Stimulated activated CD4-positive, alpha-beta T cell treated with anti-CD3 and anti-CD28 coated beads, Interleukin-15, amount 100 ng/mL, for 24 hours (primary cell): ENCODE measurements at regions not wholly inside any gene's neighbourhood (a gene's known extent, or its start where the extent isn't known, plus 50 kb on each side); places are given as distances from the start of the nearest gene placed in this dataset.

Experiments
- DNase-seq: peaks from one replicate; pipeline ENCODE4 v3.0.0-alpha.2; 2020

- no peak for DNase-seq
Measured at GRCh38 chr11:106413222-106413621, 335.8 kb downstream of the AASDHPPT start.

GRCh38 chr11:106415510-106415909 is 338.0 kb downstream of the AASDHPPT start:
- DNase-seq: no peak

GRCh38 chr11:106418791-106419190 is 341.3 kb downstream of the AASDHPPT start:
- DNase-seq: no peak

GRCh38 chr11:106420048-106420665 is 342.7 kb downstream of the AASDHPPT start:
- DNase-seq: no peak

- DNase-seq: no peak
Measured at GRCh38 chr11:106420686-106421085, 343.2 kb downstream of the AASDHPPT start.

- no peak for DNase-seq
Measured at GRCh38 chr11:106421676-106422292, 344.3 kb downstream of the AASDHPPT start.

- DNase-seq: no peak
Measured at GRCh38 chr11:106422583-106422982, 345.1 kb downstream of the AASDHPPT start.

- DNase-seq: no peak
Measured at GRCh38 chr11:106424111-106424510, 346.6 kb downstream of the AASDHPPT start.

- DNase-seq: no peak
Measured at GRCh38 chr11:106425819-106426218, 348.4 kb downstream of the AASDHPPT start.

GRCh38 chr11:106426696-106427095 is 349.2 kb downstream of the AASDHPPT start:
- no peak for DNase-seq

GRCh38 chr11:106427736-106428135 is 350.3 kb downstream of the AASDHPPT start:
- no peak for DNase-seq

GRCh38 chr11:106442032-106442431 is 364.6 kb downstream of the AASDHPPT start:
- no peak for DNase-seq

GRCh38 chr11:106446302-106446701 is 368.8 kb downstream of the AASDHPPT start:
- DNase-seq: no peak

- no peak for DNase-seq
Measured at GRCh38 chr11:106446955-106447354, 369.5 kb downstream of the AASDHPPT start.

- no peak for DNase-seq
Measured at GRCh38 chr11:106447631-106448191, 370.2 kb downstream of the AASDHPPT start.

GRCh38 chr11:106449763-106450162 is 372.3 kb downstream of the AASDHPPT start:
- DNase-seq: no peak

GRCh38 chr11:106451228-106451922 is 373.9 kb downstream of the AASDHPPT start:
- DNase-seq: no peak

- no peak for DNase-seq
Measured at GRCh38 chr11:106456647-106457046, 379.2 kb downstream of the AASDHPPT start.

GRCh38 chr11:106457727-106458126 is 380.3 kb downstream of the AASDHPPT start:
- no peak for DNase-seq

GRCh38 chr11:106459135-106459534 is 381.7 kb downstream of the AASDHPPT start:
- no peak for DNase-seq

- DNase-seq: no peak
Measured at GRCh38 chr11:106461148-106461691, 383.8 kb downstream of the AASDHPPT start.

GRCh38 chr11:106461839-106462545 is 384.5 kb downstream of the AASDHPPT start:
- DNase-seq: no peak

GRCh38 chr11:106463154-106463553 is 385.7 kb downstream of the AASDHPPT start:
- DNase-seq: no peak
